Activated T-cell treated with anti-CD3 and anti-CD28 coated beads, Interleukin-2, amount 50 U/mL, for 48 hours (primary cell): ENCODE measurements at regions not wholly inside any gene's neighbourhood (a gene's known extent, or its start where the extent isn't known, plus 50 kb on each side); places are given as distances from the start of the nearest gene placed in this dataset.
"Not testable (repeated sequence)": the region's sequence is repeated elsewhere in the genome, so short reads cannot be mapped to it uniquely, and the experiment has no call there.

Experiments used
- DNase-seq, 2 experiments: peaks; one replicate each; pipeline ENCODE4 v3.0.0-alpha.2; 2020

- no peak for DNase-seq
Observed at GRCh38 chr2:44051593-44052347, 56.0 kb upstream of the LRPPRC start.

- DNase-seq: no peak
Observed at GRCh38 chr2:44052584-44052983, 56.8 kb upstream of the LRPPRC start.

- no peak for DNase-seq
Observed at GRCh38 chr2:44053052-44053451, 57.3 kb upstream of the LRPPRC start.

- DNase-seq: no peak
Observed at GRCh38 chr2:44053456-44053855, 57.7 kb upstream of the LRPPRC start.

- no peak for DNase-seq
Observed at GRCh38 chr2:44055229-44055628, 59.4 kb upstream of the LRPPRC start.

- DNase-seq: no peak
Observed at GRCh38 chr2:44055664-44056063, 59.9 kb upstream of the LRPPRC start.

GRCh38 chr2:44056947-44057346 is 61.2 kb upstream of the LRPPRC start:
- no peak for DNase-seq

GRCh38 chr2:44060286-44060685 is 64.5 kb upstream of the LRPPRC start:
- DNase-seq: not testable (repeated sequence)

GRCh38 chr2:44060990-44061389 is 65.2 kb upstream of the LRPPRC start:
- no peak for DNase-seq

GRCh38 chr2:44061469-44061868 is 65.7 kb upstream of the LRPPRC start:
- DNase-seq: no peak

GRCh38 chr2:44061876-44062275 is 66.1 kb upstream of the LRPPRC start:
- no peak for DNase-seq

GRCh38 chr2:44063033-44063432 is 67.2 kb upstream of the LRPPRC start:
- DNase-seq: no peak

- not testable (repeated sequence) for DNase-seq
Observed at GRCh38 chr2:44064281-44064680, 68.5 kb upstream of the LRPPRC start.

GRCh38 chr2:44067012-44067790 is 71.4 kb upstream of the LRPPRC start:
- DNase-seq: not testable (repeated sequence)

GRCh38 chr2:44067791-44068181 is 72.0 kb upstream of the LRPPRC start:
- not testable (repeated sequence) for DNase-seq

- no peak for DNase-seq
Observed at GRCh38 chr2:44071454-44072046, 75.8 kb upstream of the LRPPRC start.

GRCh38 chr2:44073667-44074066 is 77.9 kb upstream of the LRPPRC start:
- DNase-seq: not testable (repeated sequence)

GRCh38 chr2:44074795-44075194 is 79.0 kb upstream of the LRPPRC start:
- not testable (repeated sequence) for DNase-seq

GRCh38 chr2:44075541-44075940 is 79.8 kb upstream of the LRPPRC start:
- no peak for DNase-seq

- no peak for DNase-seq
Observed at GRCh38 chr2:44077942-44078511, 82.2 kb upstream of the LRPPRC start.

GRCh38 chr2:44079686-44080085 is 83.9 kb upstream of the LRPPRC start:
- DNase-seq: no peak

- no peak for DNase-seq
Observed at GRCh38 chr2:44083054-44083453, 85.6 kb upstream of the PPM1B start.

GRCh38 chr2:44084850-44085249 is 83.8 kb upstream of the PPM1B start:
- no peak for DNase-seq

- no peak for DNase-seq
Observed at GRCh38 chr2:44086629-44087028, 82.0 kb upstream of the PPM1B start.
